DOHH2 (cell line): ENCODE measurements at regions not wholly inside any gene's neighbourhood (a gene's known extent, or its start where the extent isn't known, plus 50 kb on each side); places are given as distances from the start of the nearest gene placed in this dataset.

Experiments
- H3F3A ChIP-seq: fragments of 200-600 bp; sonication (generic), shearing (Covaris generic); 2 replicates; pipeline ENCODE4 v1.6.0; 2016; ENCODE audit warnings: antibody characterized with exemption, mild to moderate bottlenecking; ENCODE audit not compliant: control insufficient read depth, insufficient read depth
- H3K27ac ChIP-seq: fragments of 200-600 bp; sonication (generic); 2 replicates; pipeline ENCODE4 v1.5.1; 2014; ENCODE audit warnings: low read depth, mild to moderate bottlenecking, low read length, moderate library complexity
- H3K27me3 ChIP-seq: fragments of 200-600 bp; sonication (generic); 2 replicates; pipeline ENCODE4 v1.6.1; 2014; ENCODE audit warnings: mild to moderate bottlenecking, low read length, mixed read lengths; ENCODE audit not compliant: control insufficient read depth
- H3K36me3 ChIP-seq: fragments of 200-600 bp; sonication (generic); 2 replicates; pipeline ENCODE4 v1.6.1; 2014; ENCODE audit warnings: mild to moderate bottlenecking, low read length, moderate library complexity, mixed read lengths; ENCODE audit not compliant: control insufficient read depth
- H3K4me1 ChIP-seq: fragments of 200-600 bp; sonication (generic); 2 replicates; pipeline ENCODE4 v1.6.1; 2014; ENCODE audit warnings: mild to moderate bottlenecking, low read length, mixed read lengths; ENCODE audit not compliant: control insufficient read depth
- H3K4me2 ChIP-seq: fragments of 200-600 bp; sonication (generic); 2 replicates; pipeline ENCODE4 v1.6.0; 2014; ENCODE audit warnings: mild to moderate bottlenecking, low read length, moderate library complexity
- H3K4me3 ChIP-seq: fragments of 200-600 bp; sonication (generic); 2 replicates; pipeline ENCODE4 v1.5.1; 2014; ENCODE audit warnings: mild to moderate bottlenecking, low read length, mixed read lengths
- H3K79me2 ChIP-seq: fragments of 200-600 bp; sonication (generic); 2 replicates; pipeline ENCODE4 v1.6.1; 2014; ENCODE audit warnings: mild to moderate bottlenecking, low read length, mixed read lengths; ENCODE audit not compliant: control insufficient read depth
- H3K9me2 ChIP-seq: fragments of 200-600 bp; sonication (generic); replicated peaks from 2 replicates; pipeline ENCODE4 v1.6.1; 2014; ENCODE audit warnings: mild to moderate bottlenecking, low read length, mixed read lengths; ENCODE audit not compliant: control insufficient read depth
- H3K9me3 ChIP-seq: fragments of 200-600 bp; sonication (generic); 2 replicates; pipeline ENCODE4 v1.6.1; 2014; ENCODE audit warnings: antibody characterized with exemption, low read length, mixed read lengths; ENCODE audit not compliant: control insufficient read depth, insufficient read depth
- H4K20me1 ChIP-seq: fragments of 200-600 bp; sonication (generic); 2 replicates; pipeline ENCODE4 v1.6.0; 2014; ENCODE audit warnings: low read depth, mild to moderate bottlenecking, antibody characterized with exemption, low read length, moderate library complexity; ENCODE audit not compliant: control insufficient read depth, insufficient read depth
- EZH2phosphoT487 ChIP-seq: fragments of 200-600 bp; sonication (generic); IDR thresholded peaks from 2 replicates; pipeline ENCODE4 v1.6.1; 2017; ENCODE audit warnings: borderline replicate concordance, mild to moderate bottlenecking, antibody characterized with exemption, low read length, moderate library complexity, mixed read lengths
- TF ChIP-seq, protein P1 (sequence below): fragments of 200-600 bp; sonication (generic); IDR thresholded peaks from one replicate; pipeline ENCODE4 v1.5.1; 2014; ENCODE audit warnings: antibody characterized with exemption, mild to moderate bottlenecking, low read depth, low read length; ENCODE audit not compliant: poor library complexity, severe bottlenecking

DNA sequence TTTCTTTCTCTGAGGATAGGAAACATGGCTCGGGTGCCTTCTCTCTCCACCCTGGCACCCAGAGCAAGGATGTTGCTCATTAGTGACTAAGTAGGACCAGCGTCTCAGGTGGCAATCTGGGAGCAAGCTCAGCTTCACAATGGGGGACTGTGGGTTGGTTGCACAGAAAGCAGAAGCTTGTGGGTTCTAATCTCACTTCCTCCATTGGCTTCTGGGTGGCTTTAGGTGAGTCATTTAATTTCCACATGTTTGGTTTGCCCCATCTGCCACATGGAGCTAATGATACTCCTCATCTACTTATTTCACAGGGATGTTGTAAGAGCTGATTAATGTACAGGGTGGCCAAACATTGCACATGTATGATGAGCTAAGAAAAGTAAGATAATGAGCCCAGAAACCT lies 54.8 kb upstream of the AKIRIN2 start:
- Histone ChIP-seq H3K36me3 (no peaks in the 10 kb centered on the region), H3K27ac (peak overlapping the region; percentile 83), H4K20me1 (no peaks in the 10 kb centered on the region), H3K9me2 (no peaks in the 10 kb centered on the region), H3K4me1 (peaks cover 58% of the 10 kb centered on the region), H3K4me2 (peak overlapping the region; percentile 53), H3K79me2 (no peaks in the 10 kb centered on the region), H3K9me3 (no peaks in the 10 kb centered on the region), H3F3A (peaks cover 12% of the 10 kb centered on the region), H3K27me3 (no peaks in the 10 kb centered on the region), H3K4me3 (peak overlapping the region; percentile 19)
- TF ChIP-seq EZH2phosphoT487, result no peak

GRCh38 chr6:87755708-87756671 lies 54.0 kb upstream of the AKIRIN2 start:
- H3K9me3 ChIP-seq, result no peaks in the 10 kb centered on the region
- peaks cover 58% of the 10 kb centered on the region for H3K4me1 ChIP-seq
- peak overlapping the region; percentile 83 for H3K27ac ChIP-seq
- H3K36me3 ChIP-seq, result no peaks in the 10 kb centered on the region
- no peaks in the 10 kb centered on the region for H3K79me2 ChIP-seq
- peaks cover 12% of the 10 kb centered on the region for H3F3A ChIP-seq
- H3K4me3 ChIP-seq, result peak overlapping the region; percentile 19
- H4K20me1 ChIP-seq, result no peaks in the 10 kb centered on the region
- no peaks in the 10 kb centered on the region for H3K9me2 ChIP-seq
- H3K27me3 ChIP-seq, result no peaks in the 10 kb centered on the region
- TF ChIP-seq EZH2phosphoT487, result no peak
- TF ChIP-seq, protein P1, sequence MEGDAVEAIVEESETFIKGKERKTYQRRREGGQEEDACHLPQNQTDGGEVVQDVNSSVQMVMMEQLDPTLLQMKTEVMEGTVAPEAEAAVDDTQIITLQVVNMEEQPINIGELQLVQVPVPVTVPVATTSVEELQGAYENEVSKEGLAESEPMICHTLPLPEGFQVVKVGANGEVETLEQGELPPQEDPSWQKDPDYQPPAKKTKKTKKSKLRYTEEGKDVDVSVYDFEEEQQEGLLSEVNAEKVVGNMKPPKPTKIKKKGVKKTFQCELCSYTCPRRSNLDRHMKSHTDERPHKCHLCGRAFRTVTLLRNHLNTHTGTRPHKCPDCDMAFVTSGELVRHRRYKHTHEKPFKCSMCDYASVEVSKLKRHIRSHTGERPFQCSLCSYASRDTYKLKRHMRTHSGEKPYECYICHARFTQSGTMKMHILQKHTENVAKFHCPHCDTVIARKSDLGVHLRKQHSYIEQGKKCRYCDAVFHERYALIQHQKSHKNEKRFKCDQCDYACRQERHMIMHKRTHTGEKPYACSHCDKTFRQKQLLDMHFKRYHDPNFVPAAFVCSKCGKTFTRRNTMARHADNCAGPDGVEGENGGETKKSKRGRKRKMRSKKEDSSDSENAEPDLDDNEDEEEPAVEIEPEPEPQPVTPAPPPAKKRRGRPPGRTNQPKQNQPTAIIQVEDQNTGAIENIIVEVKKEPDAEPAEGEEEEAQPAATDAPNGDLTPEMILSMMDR, result no peak
- peak overlapping the region; percentile 53 for H3K4me2 ChIP-seq

DNA sequence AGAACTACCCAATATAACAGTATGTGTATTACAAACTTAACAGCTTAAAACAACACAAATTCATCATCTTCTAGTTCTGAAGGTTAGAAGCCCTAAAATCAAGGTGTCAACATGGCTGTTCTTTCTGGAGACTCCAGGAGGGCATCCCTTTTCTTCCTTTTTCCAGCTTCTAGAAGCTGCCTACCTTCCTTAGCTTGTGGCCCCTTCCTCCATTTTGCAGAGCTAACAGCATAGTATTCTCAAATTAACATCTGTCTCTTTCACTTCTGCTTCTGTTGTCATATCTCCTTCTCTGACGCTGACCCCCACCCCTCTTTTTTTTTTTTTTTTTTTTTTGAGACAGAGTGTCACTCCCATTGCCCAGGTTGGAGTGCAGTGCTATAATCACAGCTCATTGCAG lies 52.8 kb upstream of the AKIRIN2 start:
- peak overlapping the region; percentile 53 for H3K4me2 ChIP-seq

More for the DNA sequence above, 52.8 kb upstream of the AKIRIN2 start:
- Histone ChIP-seq H3F3A (peaks cover 12% of the 10 kb centered on the region), H3K27ac (peak overlapping the region; percentile 83), H3K4me1 (peaks cover 58% of the 10 kb centered on the region), H3K9me2 (no peaks in the 10 kb centered on the region), H3K79me2 (no peaks in the 10 kb centered on the region), H4K20me1 (no peaks in the 10 kb centered on the region), H3K27me3 (no peaks in the 10 kb centered on the region), H3K36me3 (no peaks in the 10 kb centered on the region), H3K9me3 (no peaks in the 10 kb centered on the region), H3K4me3 (peak overlapping the region; percentile 60)
- no peak for TF ChIP-seq EZH2phosphoT487
- TF ChIP-seq, protein P1, result no peak
